ENCODE measurements at regions not wholly inside any gene's neighbourhood (a gene's known extent, or its start where the extent isn't known, plus 50 kb on each side); places are given as distances from the start of the nearest gene placed in this dataset.
A peak's percentile ranks its signal among the peaks of the same experiment; 100 is the strongest.

- WGBS, 3 donors: 87 to 93% (median 92%) methylated on average over 47 of the region's 47 CpGs
- no peaks in the 10 kb centered on the region for H3K9me3 ChIP-seq
- intact Hi-C loops (cut with DNase I): no loop called here
These were observed 114.1 kb upstream of the FRMD1 start for GRCh38 chr6:168192901-168193815.

GRCh38 chr6:168192195-168192900, 113.3 kb upstream of the FRMD1 start:
- no peaks in the 10 kb centered on the region for H3K9me3 ChIP-seq
- no peak overlapping the region for H3K4me3 ChIP-seq
- TF ChIP-seq POLR2A (IDR thresholded peaks at IDR 0.05) (no peak), EP300 (IDR thresholded peaks at IDR 0.05) (no peak), CTCF (IDR thresholded peaks at IDR 0.05) (no peak)
- no peak overlapping the region for H3K27ac ChIP-seq
- no peaks in the 10 kb centered on the region for H3K4me1 ChIP-seq (ENCODE audit: insufficient read depth)
- no peaks in the 10 kb centered on the region for H3K36me3 ChIP-seq
- intact Hi-C loops (cut with DNase I): no loop called here
- H3K27me3 ChIP-seq: no peaks in the 10 kb centered on the region
- WGBS, 3 donors: 51 to 57% (median 56%) methylated on average over 16 of the region's 16 CpGs
- no peak for DNase-seq

More at GRCh38 chr6:168192901-168193815, 114.1 kb upstream of the FRMD1 start:
- TF ChIP-seq EP300 (IDR thresholded peaks at IDR 0.05) (no peak), POLR2A (IDR thresholded peaks at IDR 0.05) (no peak), CTCF (IDR thresholded peaks at IDR 0.05) (no peak)
- Histone ChIP-seq H3K36me3 (no peaks in the 10 kb centered on the region), H3K27me3 (no peaks in the 10 kb centered on the region), H3K27ac (no peak overlapping the region), H3K4me3 (no peak overlapping the region), H3K4me1 (ENCODE audit: insufficient read depth) (no peaks in the 10 kb centered on the region)
- DNase-seq: peak in 1 of 5 donors; percentile 6

GRCh38 chr6:168190646-168191443, 111.8 kb upstream of the FRMD1 start:
- Histone ChIP-seq H3K4me1 (ENCODE audit: insufficient read depth) (no peaks in the 10 kb centered on the region), H3K9me3 (no peaks in the 10 kb centered on the region), H3K27ac (no peak overlapping the region), H3K27me3 (no peaks in the 10 kb centered on the region), H3K4me3 (no peak overlapping the region), H3K36me3 (no peaks in the 10 kb centered on the region)
- DNase-seq: no peak
- TF ChIP-seq POLR2A (IDR thresholded peaks at IDR 0.05): no peak
- no peak for TF ChIP-seq EP300 (IDR thresholded peaks at IDR 0.05)
- TF ChIP-seq CTCF (IDR thresholded peaks at IDR 0.05): no peak
- 85 to 94% (median 88%) methylated on average over 22 of the region's 22 CpGs for WGBS, 3 donors
- intact Hi-C loops (cut with DNase I): no loop called here

GRCh38 chr6:168190014-168190405, 111.0 kb upstream of the FRMD1 start:
- 84 to 92% (median 86%) methylated on average over 21 of the region's 21 CpGs for WGBS, 3 donors
- no peaks in the 10 kb centered on the region for H3K36me3 ChIP-seq

More at GRCh38 chr6:168190014-168190405, 111.0 kb upstream of the FRMD1 start:
- Histone ChIP-seq H3K4me3 (no peak overlapping the region), H3K9me3 (no peaks in the 10 kb centered on the region), H3K4me1 (ENCODE audit: insufficient read depth) (no peaks in the 10 kb centered on the region), H3K27me3 (no peaks in the 10 kb centered on the region), H3K27ac (no peak overlapping the region)
- intact Hi-C loops (cut with DNase I): no loop called here
- DNase-seq: no peak
- no peak for TF ChIP-seq POLR2A (IDR thresholded peaks at IDR 0.05)
- no peak for TF ChIP-seq EP300 (IDR thresholded peaks at IDR 0.05)
- TF ChIP-seq CTCF (IDR thresholded peaks at IDR 0.05): no peak

Data from ovary (tissue), 7 donors.